Lower lobe of right lung (tissue), 2 donors: ENCODE measurements at regions not wholly inside any gene's neighbourhood (a gene's known extent, or its start where the extent isn't known, plus 50 kb on each side); places are given as distances from the start of the nearest gene placed in this dataset.

ENCODE experiments used
- ATAC-seq, 2 donors: fragments of 200-7000 bp; cut with Tn5 transposase; one replicate each; pipeline ENCODE4 v1.9.1; 2020 to 2022; ENCODE audit warnings: mild to moderate bottlenecking in 2 of 2, moderate library complexity in 2 of 2
- DNase-seq: peaks from one replicate; pipeline ENCODE4 v3.0.0-alpha.2; 2020
- H3K27ac ChIP-seq: fragments of 200-600 bp; one replicate; pipeline ENCODE4 v1.8.0; 2022
- H3K27me3 ChIP-seq: fragments of 200-600 bp; one replicate; pipeline ENCODE4 v1.8.0; 2022; ENCODE audit warnings: low read depth
- H3K36me3 ChIP-seq: fragments of 200-600 bp; one replicate; pipeline ENCODE4 v1.8.0; 2022; ENCODE audit warnings: mild to moderate bottlenecking
- H3K4me1 ChIP-seq: fragments of 200-600 bp; one replicate; pipeline ENCODE4 v1.8.0; 2022
- H3K4me3 ChIP-seq: fragments of 200-600 bp; one replicate; pipeline ENCODE4 v1.8.0; 2022; ENCODE audit warnings: mild to moderate bottlenecking
- H3K9me3 ChIP-seq: fragments of 200-600 bp; one replicate; pipeline ENCODE4 v1.8.0; 2022
- intact Hi-C: fragments of 100-400 bp; cut with DNase I; formaldehyde crosslinking; loops from one replicate; pipeline ENCODE4 v1.11.0; 2022
- TF ChIP-seq, protein P1 (sequence below): fragments of 200-600 bp; IDR thresholded peaks from one replicate; pipeline ENCODE4 v1.8.0; 2022; ENCODE audit warnings: antibody characterized with exemption, mild to moderate bottlenecking
- donor health status: DM: no; HTN: yes; CAD: no; lungs with severe emphysema.

- Histone ChIP-seq H3K36me3 (no peaks in the 10 kb centered on the region), H3K9me3 (peaks cover 43% of the 10 kb centered on the region), H3K27me3 (no peaks in the 10 kb centered on the region), H3K27ac (no peak overlapping the region), H3K4me3 (no peak overlapping the region), H3K4me1 (no peaks in the 10 kb centered on the region)
- no peak for ATAC-seq
- intact Hi-C loops: no loop called here
- DNase-seq: no peak
- TF ChIP-seq, protein P1, sequence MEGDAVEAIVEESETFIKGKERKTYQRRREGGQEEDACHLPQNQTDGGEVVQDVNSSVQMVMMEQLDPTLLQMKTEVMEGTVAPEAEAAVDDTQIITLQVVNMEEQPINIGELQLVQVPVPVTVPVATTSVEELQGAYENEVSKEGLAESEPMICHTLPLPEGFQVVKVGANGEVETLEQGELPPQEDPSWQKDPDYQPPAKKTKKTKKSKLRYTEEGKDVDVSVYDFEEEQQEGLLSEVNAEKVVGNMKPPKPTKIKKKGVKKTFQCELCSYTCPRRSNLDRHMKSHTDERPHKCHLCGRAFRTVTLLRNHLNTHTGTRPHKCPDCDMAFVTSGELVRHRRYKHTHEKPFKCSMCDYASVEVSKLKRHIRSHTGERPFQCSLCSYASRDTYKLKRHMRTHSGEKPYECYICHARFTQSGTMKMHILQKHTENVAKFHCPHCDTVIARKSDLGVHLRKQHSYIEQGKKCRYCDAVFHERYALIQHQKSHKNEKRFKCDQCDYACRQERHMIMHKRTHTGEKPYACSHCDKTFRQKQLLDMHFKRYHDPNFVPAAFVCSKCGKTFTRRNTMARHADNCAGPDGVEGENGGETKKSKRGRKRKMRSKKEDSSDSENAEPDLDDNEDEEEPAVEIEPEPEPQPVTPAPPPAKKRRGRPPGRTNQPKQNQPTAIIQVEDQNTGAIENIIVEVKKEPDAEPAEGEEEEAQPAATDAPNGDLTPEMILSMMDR: no peak
Measured at GRCh38 chr2:144253743-144254142, 266.2 kb downstream of the ZEB2 start.

DNA sequence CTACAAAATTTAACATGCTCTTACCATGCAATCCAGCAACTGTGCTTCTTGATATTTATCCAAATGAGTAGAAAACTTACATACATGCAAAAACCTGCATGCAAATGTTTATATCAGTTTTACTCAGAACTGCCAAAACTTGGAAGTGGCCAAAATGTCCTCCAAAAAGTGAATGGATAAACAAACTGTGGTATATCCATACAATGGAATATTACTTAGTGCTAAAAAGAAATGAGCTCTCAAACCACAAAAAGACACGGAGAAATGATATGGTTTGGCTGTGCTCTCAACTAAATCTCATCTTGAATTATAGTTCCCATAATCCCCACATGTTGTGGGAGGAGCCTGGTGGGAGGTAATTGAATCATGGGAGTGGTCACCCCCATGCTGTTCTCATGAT lies 267.2 kb downstream of the ZEB2 start:
- intact Hi-C loops: no loop called here
- ATAC-seq (no peak), DNase-seq (no peak)
- Histone ChIP-seq H3K36me3 (no peaks in the 10 kb centered on the region), H3K27ac (no peak overlapping the region), H3K27me3 (no peaks in the 10 kb centered on the region), H3K4me3 (no peak overlapping the region), H3K4me1 (no peaks in the 10 kb centered on the region), H3K9me3 (peaks cover 34% of the 10 kb centered on the region)
- TF ChIP-seq, protein P1: no peak

DNA sequence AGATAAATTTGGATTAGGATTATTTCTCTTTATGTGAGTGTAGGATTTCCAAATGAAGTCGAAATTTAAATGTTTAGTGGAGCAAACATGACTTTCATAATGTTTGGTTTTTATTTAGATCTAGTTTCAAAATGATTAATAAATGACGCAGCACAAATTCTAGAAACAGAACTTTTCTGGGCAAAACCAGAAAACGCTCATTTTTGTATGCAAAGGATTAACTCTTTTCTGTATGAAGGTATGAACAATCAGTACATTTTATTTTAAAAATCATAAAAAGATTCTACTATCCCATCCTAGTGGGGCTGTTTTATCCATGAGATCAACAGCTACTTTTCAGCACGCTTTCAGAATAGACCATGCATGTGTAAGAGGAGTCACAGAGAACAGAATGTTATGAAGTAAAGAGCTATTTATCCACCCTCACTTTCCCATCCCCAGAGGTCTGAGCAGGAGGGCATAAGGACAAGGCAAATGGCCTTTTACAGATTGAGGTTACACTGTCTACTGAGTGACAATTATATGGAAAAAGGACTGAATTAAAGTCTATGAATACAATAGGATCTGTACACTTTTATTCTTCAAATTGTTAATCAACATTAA lies 270.8 kb downstream of the ZEB2 start:
- Histone ChIP-seq H3K4me3 (no peak overlapping the region), H3K9me3 (peaks cover 22% of the 10 kb centered on the region), H3K27ac (peak overlapping the region; percentile 27), H3K27me3 (no peaks in the 10 kb centered on the region), H3K36me3 (no peaks in the 10 kb centered on the region), H3K4me1 (no peaks in the 10 kb centered on the region)
- TF ChIP-seq, protein P1: no peak
- no peak for DNase-seq
- ATAC-seq: no peak
- intact Hi-C loops: no loop called here

DNA sequence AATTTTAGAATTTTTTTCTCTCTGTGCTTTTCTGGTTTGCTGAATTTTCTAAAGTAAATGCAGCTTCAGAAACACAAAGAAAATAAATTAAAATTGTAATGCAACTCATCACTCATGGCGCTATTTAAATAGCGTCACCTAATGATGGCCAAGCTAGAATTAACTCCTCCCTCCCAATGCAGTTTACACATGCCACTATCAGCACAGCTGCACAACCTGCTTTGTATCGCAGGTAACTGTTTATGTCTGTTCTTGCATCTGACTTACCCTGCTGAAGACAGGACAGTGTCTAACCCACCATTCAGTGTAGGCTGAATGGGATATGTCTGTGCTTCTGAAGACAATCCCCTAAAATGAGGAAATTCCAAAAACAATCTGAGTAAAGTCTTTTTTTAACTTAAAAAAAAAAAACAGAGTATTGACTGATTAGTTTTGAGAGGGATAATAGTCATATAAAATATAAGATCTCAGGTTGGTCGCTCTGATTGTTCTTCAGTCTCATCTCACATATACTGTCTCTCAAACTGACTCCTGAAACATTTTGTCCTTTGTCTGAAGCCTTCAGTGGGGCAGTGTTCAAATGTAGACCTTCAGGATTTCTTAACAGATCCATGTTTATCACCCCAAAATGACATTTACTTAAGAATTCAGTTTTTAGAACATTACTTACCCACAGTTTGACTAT lies 271.4 kb downstream of the ZEB2 start:
- H3K36me3 ChIP-seq: no peaks in the 10 kb centered on the region
- H3K4me3 ChIP-seq: no peak overlapping the region
- ATAC-seq (no peak), DNase-seq (no peak)
- H3K27me3 ChIP-seq: no peaks in the 10 kb centered on the region
- no peak overlapping the region for H3K27ac ChIP-seq
- intact Hi-C loops: no loop called here
- no peaks in the 10 kb centered on the region for H3K4me1 ChIP-seq
- H3K9me3 ChIP-seq: peaks cover 16% of the 10 kb centered on the region
- TF ChIP-seq, protein P1: no peak

DNA sequence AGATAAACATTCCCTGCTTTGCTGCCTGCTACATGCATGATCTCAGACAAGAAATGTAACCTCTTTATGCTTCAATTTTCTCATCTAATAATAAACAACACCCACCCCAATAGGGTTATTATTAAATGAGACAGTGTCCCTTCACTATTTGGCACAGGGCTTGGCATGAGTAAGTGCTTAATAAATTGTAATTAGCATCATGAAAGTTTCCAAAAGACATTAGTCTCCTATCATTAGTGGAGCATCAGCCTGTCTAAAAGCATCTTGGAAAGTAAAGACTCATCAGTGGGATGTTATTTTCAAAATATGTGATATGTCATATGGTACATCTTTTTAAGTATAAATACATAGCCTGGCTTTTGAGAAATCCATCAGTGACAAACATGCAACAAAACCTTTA lies 275.0 kb downstream of the ZEB2 start:
- intact Hi-C loops: no loop called here
- H3K27ac ChIP-seq: no peak overlapping the region
- H3K4me1 ChIP-seq: no peaks in the 10 kb centered on the region
- DNase-seq: no peak
- no peaks in the 10 kb centered on the region for H3K27me3 ChIP-seq
- no peak overlapping the region for H3K4me3 ChIP-seq
- H3K9me3 ChIP-seq: no peaks in the 10 kb centered on the region
- TF ChIP-seq, protein P1: no peak
- no peak for ATAC-seq
- H3K36me3 ChIP-seq: no peaks in the 10 kb centered on the region
